ENCODE measurements at regions not wholly inside any gene's neighbourhood (a gene's known extent, or its start where the extent isn't known, plus 50 kb on each side); places are given as distances from the start of the nearest gene placed in this dataset.

DNA sequence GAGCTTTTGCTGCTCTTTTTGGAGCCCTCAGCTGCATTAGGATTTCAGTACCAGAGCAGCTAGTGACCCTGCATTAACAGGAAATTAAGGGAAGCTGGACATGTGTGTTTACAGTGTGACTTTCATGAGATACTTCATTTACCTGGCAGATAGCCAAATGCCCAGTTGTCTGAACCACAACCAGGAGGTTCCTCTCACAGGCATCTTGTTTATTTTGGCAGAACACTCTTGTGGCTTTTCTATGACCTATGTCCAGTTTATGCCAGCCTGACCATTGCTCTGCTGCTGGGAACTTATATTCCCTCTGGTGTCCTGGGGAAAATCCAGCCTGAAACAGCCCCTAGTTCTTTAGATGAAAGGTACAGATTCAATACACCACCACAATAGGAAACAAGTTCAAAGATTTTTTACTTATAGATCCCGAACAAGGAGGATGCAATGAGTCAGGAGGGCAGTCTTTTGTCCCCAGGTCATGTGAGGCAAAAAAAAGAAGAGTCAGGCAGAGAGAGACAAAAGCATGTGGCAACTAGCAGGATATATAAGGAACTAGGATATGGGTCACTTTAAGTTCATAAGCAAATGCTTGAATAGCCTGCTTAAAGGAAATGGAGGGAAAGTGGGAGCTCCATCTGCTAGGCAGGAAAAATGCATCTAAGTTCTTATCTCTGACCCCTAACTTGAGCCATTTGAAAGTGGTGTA lies 379.3 kb downstream of the INSC start:
- TF ChIP-seq ZFX (IDR thresholded peaks at IDR 0.05) (no peak), CTCF (conservative IDR thresholded peaks at IDR 0.05) (no peak)
- H3K27ac ChIP-seq: peak overlapping the region; percentile 76; the same call in 1 of the 2 replicates

- peak overlapping the region; percentile 76; the same call in 1 of the 2 replicates for H3K27ac ChIP-seq
- TF ChIP-seq ZFX (IDR thresholded peaks at IDR 0.05) (no peak), CTCF (conservative IDR thresholded peaks at IDR 0.05) (no peak)
These were observed 380.0 kb downstream of the INSC start for GRCh38 chr11:15494740-15495139.

GRCh38 chr11:15495462-15495861 lies 380.7 kb downstream of the INSC start:
- TF ChIP-seq ZFX (IDR thresholded peaks at IDR 0.05) (no peak), CTCF (conservative IDR thresholded peaks at IDR 0.05) (no peak)

DNA sequence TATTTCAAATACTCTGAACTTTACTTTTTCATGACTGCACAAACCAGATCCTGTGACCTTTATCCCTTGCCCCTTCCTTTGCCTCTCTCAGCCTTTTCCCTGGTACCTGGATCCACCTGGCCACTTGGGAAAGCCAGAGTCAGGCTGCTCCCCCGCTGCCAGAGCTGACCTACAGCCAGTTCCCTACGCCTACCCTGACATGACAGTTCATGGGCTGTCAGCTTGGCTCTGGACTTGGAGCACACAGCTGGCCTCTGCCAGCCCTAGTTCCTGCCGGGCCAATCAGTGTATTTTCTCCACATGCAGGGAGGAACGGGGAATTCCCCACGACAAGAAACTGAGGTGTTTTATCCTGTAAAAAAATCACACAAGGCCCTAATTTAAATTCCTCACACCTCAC lies 382.6 kb downstream of the INSC start:
- TF ChIP-seq CTCF (conservative IDR thresholded peaks at IDR 0.05) (no peak), ZFX (IDR thresholded peaks at IDR 0.05) (no peak)
- H3K27ac ChIP-seq: peak overlapping the region; percentile 36

More at GRCh38 chr11:15495462-15495861, 380.7 kb downstream of the INSC start:
- H3K27ac ChIP-seq: peak overlapping the region; percentile 40; the same call in 1 of the 2 replicates

DNA sequence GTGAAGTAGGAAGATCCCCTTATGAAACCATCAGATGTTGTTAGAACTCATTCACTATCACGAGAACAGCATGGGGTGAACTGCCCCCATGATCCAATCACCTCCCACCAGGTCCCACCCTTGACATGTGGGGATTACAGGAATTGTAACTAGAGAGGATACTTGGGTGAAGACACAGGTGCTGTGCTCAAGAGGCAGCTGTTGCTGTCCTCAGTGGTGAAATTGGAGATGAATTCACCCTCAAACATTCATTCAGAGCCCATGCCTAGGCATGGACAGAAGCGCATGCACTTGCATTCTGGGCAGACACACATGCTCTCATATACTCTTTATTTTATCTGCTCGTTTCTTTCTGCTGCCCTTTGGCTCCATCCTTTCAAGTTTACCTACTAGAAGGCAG lies 385.0 kb downstream of the INSC start:
- no peak for TF ChIP-seq ZFX (IDR thresholded peaks at IDR 0.05)
- H3K27ac ChIP-seq: no peak overlapping the region; the same call in 1 of the 2 replicates

DNA sequence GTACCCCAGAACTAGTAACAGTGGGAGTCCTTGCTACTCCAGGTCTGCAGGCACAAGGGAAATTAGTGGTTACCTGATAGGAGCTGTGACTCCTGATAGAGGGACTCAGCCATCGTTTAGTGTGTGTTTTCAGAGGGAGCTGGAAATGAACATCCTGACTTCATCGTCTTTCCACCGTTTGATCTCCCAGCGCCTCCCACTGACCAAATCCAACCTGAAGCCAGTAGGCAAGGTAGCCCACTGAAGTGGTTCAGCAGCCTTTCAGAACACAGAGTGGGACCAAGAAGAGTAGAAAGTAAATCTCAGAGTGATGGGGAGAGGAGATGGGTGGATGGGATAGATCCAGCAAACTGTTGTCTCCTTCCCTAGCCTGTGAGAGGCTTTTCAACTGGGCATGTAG lies 385.9 kb downstream of the INSC start:
- no peak overlapping the region for H3K27ac ChIP-seq
- no peak for TF ChIP-seq CTCF (conservative IDR thresholded peaks at IDR 0.05)
- TF ChIP-seq ZFX (IDR thresholded peaks at IDR 0.05): no peak

- TF ChIP-seq CTCF (conservative IDR thresholded peaks at IDR 0.05) (no peak), ZFX (IDR thresholded peaks at IDR 0.05) (no peak)
- no peak overlapping the region for H3K27ac ChIP-seq
These were observed 386.8 kb downstream of the INSC start for GRCh38 chr11:15501566-15501965.

DNA sequence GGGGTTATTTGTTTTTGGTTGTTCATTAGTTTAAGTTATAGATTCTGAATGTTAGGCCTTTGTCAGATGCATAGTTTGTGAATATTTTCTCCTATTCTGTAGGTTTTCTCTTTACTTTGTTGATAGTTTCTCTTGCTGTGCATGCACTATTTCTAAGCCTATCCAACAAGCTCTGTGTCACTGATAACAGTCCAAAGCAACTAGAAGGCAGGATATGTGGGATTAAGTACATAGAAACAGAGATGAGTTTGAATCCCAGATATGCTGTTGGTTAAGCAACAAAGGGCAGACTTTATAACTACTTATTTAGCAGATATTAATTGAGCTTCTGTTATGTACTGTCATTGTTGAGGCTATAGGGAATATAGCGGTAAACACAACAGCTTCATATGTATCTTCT lies 390.4 kb downstream of the INSC start:
- TF ChIP-seq ZFX (IDR thresholded peaks at IDR 0.05): no peak
- TF ChIP-seq CTCF (conservative IDR thresholded peaks at IDR 0.05): no peak
- H3K27ac ChIP-seq: no peak overlapping the region
